Stimulated activated CD8-positive, alpha-beta memory T cell treated with anti-CD3 and anti-CD28 coated beads, Interleukin-12 subunit alpha, Interleukin-12 subunit beta, amount 100 ng/mL, for 24 hours (primary cell): ENCODE measurements at regions not wholly inside any gene's neighbourhood (a gene's known extent, or its start where the extent isn't known, plus 50 kb on each side); places are given as distances from the start of the nearest gene placed in this dataset.

Experiments
- DNase-seq: peaks from one replicate; pipeline ENCODE4 v3.0.0-alpha.2; 2020; ENCODE audit errors: extremely low read depth

GRCh38 chr1:5812295-5812694, 179.9 kb downstream of the NPHP4 start:
- no peak for DNase-seq

- DNase-seq: no peak
These were observed 180.8 kb downstream of the NPHP4 start for GRCh38 chr1:5811419-5811818.

GRCh38 chr1:5810553-5811270, 181.5 kb downstream of the NPHP4 start:
- no peak for DNase-seq

GRCh38 chr1:5810131-5810530, 182.1 kb downstream of the NPHP4 start:
- DNase-seq: no peak

- no peak for DNase-seq
These were observed 182.9 kb downstream of the NPHP4 start for GRCh38 chr1:5809207-5809788.

- no peak for DNase-seq
These were observed 188.4 kb downstream of the NPHP4 start for GRCh38 chr1:5803851-5804250.

- no peak for DNase-seq
These were observed 189.6 kb downstream of the NPHP4 start for GRCh38 chr1:5802606-5803005.

GRCh38 chr1:5798904-5799303, 193.3 kb downstream of the NPHP4 start:
- no peak for DNase-seq

- DNase-seq: no peak
These were observed 194.0 kb downstream of the NPHP4 start for GRCh38 chr1:5798151-5798730.

- no peak for DNase-seq
These were observed 196.2 kb downstream of the NPHP4 start for GRCh38 chr1:5796028-5796427.

GRCh38 chr1:5794279-5794678, 197.9 kb downstream of the NPHP4 start:
- no peak for DNase-seq

GRCh38 chr1:5793516-5793915, 198.7 kb downstream of the NPHP4 start:
- DNase-seq: no peak

GRCh38 chr1:5781079-5781478, 211.1 kb downstream of the NPHP4 start:
- DNase-seq: no peak

GRCh38 chr1:5780324-5780716, 211.9 kb downstream of the NPHP4 start:
- DNase-seq: no peak

- DNase-seq: no peak
These were observed 212.5 kb downstream of the NPHP4 start for GRCh38 chr1:5779608-5780323.

GRCh38 chr1:5776035-5776550, 216.1 kb downstream of the NPHP4 start:
- no peak for DNase-seq

- no peak for DNase-seq
These were observed 218.2 kb downstream of the NPHP4 start for GRCh38 chr1:5774019-5774418.

GRCh38 chr1:5771788-5772187, 220.4 kb downstream of the NPHP4 start:
- DNase-seq: no peak

- no peak for DNase-seq
These were observed 221.1 kb downstream of the NPHP4 start for GRCh38 chr1:5770981-5771765.

- no peak for DNase-seq
These were observed 222.5 kb downstream of the NPHP4 start for GRCh38 chr1:5769760-5770159.

- DNase-seq: no peak
These were observed 223.1 kb downstream of the NPHP4 start for GRCh38 chr1:5769146-5769545.

- no peak for DNase-seq
These were observed 224.2 kb downstream of the NPHP4 start for GRCh38 chr1:5768014-5768413.
